Fibroblast of skin of left quadriceps (primary cell): ENCODE measurements at regions not wholly inside any gene's neighbourhood (a gene's known extent, or its start where the extent isn't known, plus 50 kb on each side); places are given as distances from the start of the nearest gene placed in this dataset.
A peak's percentile ranks its signal among the peaks of the same experiment; 100 is the strongest.

ENCODE experiments used
- DNase-seq, 2 experiments: peaks; one replicate each; pipeline ENCODE4 v3.0.0-alpha.2; 2013; ENCODE audit warnings: low read depth in 2 of 2

GRCh38 chr5:174409971-174410370 lies 314.4 kb upstream of the MSX2 start:
- DNase-seq: no peak

DNA sequence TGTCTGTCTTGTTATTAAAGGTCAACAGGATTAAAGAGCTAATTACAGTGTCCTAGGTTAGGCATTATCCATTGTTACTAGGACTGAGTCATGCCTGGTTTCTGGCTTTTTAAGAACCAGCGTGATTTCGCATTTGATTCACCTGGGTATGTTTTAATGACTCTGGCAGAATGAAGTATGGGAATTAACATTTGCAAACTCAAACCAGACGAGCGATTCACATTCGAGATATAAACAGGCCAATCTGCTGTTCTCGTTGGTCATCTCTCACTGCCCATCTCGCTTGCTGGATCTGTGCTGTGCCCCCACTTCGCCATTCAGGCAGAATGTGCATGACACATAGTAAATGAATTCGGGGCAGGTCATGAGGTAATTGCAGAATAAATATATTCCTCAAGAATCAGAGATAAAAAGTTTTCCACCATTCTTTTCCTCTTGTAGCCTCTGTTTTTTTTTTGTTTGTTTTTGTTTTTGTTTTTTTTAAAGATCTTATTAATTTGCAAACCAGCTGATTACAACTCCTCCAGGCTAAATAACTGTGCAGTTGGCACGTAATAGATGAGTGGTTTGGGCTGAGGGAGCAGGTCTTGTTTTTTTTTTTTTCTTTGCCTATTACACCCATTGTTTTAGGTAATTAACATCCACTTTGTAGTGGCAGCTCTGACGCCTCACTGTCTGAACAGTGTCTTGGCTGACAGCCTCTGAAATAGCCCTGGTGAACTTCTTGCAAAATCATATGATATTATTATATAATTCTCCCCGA lies 313.5 kb upstream of the MSX2 start:
- DNase-seq: no peak

- no peak for DNase-seq
These were observed 312.9 kb upstream of the MSX2 start for GRCh38 chr5:174411479-174411819.

- no peak for DNase-seq
These were observed 312.0 kb upstream of the MSX2 start for GRCh38 chr5:174412374-174412773.

- DNase-seq: no peak
These were observed 311.4 kb upstream of the MSX2 start for GRCh38 chr5:174412941-174413340.

DNA sequence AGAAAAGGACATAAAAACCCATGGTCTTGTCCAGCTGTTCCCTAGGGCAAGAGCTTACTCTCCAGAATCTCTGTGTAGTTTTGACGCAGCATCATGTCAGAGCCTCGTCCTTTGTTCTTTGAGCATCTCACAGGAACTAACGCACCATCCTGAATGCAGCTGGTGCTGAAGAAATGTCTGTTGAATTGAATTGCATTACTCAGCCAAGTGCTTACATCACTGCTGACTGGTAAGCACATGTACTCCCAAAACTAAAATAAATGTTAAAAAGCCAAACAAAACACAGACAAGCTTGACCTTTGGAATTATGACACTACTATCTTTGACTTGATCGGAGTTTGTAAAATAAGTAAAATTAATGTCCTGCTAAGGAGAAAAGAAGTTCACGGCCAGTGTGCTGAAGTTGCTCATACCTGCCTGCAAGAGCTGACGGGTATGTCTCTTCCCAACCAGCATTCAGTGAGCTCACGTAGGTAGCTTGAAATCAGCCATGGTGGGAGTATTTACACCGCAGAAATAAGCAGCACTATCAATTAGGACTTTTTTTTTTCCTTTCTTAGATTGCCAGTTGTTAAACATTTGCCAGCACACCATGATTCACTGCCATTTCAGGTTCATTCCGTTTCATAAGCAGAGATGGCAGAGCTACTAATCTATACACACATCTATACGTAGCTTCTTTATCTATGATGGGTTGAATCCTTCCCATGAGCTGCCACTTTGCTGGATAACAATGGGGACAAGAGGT lies 310.6 kb upstream of the MSX2 start:
- DNase-seq: peak in 1 of 2 experiments; percentile 23

DNA sequence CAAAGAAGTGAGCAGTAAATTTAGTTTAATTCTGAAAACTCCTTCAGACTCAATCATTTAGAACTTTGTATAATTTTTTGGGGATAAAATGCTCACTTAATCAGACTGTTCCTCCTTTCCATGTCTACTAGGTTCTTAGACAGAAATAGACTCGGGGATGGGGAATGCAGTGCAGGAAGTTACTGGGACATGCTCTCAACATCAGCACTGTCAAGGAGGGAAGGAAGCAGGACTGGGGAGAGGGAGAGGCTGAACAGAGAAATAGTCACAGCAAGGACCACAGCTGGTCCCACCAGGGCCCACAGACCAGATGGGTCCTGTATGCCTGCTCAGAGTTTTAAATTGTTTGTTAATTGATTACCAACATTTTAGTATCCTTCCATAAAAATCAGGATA lies 310.1 kb upstream of the MSX2 start:
- no peak for DNase-seq

DNA sequence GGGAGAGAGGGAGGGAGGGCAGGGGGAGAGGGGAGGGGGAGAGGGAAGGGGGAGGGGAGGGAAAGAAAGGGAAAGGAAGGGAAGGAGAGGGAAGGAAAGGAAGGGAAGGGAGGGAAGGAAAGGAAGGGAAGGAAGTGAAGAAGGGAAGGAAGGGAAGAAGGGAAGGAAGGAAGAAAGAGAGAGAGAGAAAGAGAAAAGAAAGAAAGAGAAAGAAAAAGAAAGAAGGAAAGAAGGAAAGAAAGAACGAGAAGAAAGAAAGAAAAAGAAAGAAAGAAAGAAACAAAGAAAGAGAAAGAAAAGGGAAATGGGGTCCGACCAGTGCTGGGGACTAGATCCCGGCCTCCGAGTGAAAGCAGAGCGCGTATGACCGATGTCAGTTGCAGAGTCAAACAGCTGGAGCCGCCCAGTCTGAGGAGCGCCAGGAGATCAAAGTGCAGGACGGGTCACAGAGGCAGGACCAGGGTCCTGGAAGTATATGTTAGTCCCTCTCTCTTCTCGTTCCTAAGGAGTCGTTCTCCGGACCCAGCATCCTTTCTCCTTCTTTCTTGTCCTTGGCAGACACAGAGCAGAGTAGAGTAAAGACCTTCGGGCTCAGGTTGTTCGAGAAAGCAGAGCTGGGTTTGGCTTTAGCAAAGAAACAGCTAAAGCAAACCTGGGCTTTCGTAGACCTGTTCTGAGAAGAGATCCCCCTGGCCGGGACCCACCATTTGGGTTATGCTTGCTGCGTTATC lies 305.4 kb upstream of the MSX2 start:
- DNase-seq: no peak

DNA sequence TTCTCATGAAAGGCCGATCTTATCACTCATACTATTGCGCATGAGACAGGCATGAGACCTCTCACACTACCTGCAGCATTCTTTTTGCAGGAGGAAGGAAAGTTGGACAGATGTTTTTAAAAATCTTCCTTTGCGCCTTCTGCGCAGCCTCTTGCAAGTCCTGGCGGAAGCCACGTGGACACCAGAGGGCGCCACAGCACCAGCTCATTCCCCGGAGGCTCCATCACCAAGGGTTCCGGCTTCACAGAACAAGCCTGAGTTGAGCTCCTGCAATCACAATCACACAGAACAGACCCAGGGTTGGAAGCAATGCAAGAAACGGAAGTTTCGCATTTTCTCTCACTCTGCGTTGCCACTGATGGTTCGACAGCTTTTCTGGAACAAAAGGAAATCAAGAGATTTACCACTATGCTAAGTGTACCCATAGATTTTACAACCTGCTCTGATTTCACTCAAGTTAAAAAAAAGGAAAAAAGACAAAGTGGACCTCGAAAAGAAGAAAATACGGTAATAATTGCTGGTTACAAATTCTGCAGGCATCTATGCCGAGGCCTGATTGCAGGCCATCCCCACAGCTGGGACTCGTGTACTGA lies 304.7 kb upstream of the MSX2 start:
- peak; percentile 78 to 79 for DNase-seq

DNA sequence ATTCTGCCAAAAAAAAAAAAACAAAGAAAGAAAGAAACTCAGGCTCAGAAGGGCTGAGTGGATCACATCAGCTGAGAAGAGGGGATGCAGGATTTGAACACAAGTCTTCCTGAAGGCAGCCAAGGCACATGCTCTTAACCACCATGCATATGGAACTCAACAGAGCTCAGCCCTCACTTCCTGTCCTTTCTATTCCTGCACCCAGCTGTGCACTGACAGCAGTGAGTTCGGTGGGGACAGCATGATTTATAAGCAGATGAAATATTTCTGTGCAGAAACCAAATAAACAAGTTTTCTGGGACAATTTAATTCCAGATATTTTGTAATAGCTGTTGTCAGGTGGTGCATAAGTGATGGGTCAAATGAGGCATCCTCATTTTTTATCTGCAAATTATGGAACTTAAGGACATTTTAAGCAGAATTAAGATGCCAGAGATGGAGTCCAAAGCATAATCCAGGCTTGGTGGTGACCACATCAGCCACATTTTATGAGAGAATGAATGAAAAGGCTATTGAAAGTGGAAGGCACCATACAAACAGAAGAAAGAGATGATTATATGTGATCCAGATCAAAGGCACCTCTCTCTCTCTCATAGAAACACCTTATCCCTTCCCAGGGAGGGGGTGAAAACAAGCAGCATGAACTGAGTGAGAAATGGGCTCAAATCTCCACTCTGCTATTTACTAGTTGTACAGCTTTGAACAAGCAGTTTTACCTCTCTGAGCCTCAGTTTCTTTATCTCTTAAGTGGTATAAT lies 303.6 kb upstream of the MSX2 start:
- DNase-seq: no peak

- DNase-seq: no peak
These were observed 303.0 kb upstream of the MSX2 start for GRCh38 chr5:174421408-174421805.

- no peak for DNase-seq
These were observed 300.8 kb upstream of the MSX2 start for GRCh38 chr5:174423558-174423957.

DNA sequence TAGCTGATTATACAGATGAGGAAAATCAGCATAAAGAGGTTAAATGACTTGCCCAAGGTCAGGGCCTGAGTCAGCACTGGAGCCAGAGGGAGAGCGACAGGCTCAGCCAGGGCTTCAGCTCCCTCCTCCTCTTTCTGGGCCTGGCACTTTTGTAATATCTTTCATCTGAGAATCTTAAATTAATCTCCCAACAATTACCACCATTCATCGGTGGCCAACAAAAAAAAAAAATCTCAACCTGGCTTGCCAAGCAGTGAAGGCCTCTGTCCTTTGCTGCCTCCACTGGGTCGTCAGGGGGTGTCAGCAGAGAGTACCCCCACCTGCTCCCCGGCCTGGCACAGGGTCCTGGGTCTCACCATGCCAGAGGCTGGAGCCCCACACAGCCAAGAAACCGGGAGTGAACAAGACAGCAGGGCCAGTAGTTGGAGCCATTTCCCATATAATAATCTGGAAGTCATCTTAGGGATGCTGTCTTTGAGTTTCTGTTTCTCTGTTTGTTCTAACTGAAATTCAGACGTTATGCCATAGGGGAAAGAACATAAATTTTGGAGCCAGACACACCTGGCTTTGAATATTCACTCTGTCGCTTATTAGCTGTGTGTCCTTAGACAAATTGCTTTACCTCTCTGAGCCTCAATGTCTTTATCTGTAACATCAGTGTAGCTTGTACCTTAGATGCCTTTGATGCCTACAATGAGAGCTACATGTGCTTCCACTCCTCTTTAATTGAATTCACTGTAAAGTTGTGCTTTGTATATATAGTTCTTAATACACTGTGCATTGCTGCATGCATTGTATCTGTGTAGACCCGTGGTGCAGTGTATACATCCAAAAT lies 299.9 kb upstream of the MSX2 start:
- DNase-seq: no peak

DNA sequence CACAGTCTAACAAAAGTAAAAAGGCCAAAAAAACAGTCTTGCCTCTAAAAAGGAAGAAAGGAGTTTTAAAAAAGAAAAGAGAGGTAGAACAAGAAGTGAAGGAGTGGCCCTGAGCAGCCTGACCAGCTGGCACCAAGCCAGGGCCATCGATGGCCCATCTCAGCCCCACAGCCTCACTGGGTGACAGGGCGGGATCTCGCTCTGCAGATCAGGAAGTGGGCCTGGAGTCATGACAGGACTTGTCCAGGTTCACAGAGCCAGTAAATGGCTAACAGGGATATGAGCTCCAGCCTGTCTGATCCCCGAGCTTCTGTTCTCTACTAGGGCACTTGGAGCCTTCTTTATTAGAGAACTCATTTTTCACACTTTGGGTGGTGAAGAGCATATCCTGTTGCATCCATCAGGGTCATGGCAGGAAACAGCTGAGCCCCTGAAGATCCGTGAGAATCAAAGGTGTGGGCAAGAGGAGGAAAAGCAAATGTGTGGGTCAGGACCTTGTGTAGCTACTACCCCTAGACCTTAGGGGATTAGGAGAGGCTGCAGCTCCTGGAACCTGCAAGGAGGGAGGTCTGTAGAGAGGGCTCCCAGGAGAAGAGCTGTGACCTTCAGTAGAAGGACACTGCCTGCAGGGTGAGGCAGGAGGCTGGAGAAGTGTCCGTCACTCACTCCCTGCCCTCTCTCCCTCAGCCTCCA lies 299.0 kb upstream of the MSX2 start:
- DNase-seq: no peak

DNA sequence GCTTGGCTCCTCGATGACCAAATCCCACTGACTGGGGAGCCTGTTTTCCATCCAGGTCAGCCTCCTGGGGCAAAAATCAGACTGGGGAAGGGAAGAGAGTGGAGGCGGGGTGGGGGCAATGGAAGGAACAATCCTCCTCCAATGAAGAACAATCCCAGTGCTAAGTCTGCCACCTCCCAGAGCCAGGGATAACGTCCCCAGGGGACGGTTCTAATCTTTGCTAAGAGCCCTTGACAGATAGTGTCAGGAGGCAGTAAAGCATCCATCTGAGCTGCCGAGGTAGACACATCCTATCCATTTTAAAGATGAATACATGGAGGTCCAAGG lies 298.5 kb upstream of the MSX2 start:
- no peak for DNase-seq

DNA sequence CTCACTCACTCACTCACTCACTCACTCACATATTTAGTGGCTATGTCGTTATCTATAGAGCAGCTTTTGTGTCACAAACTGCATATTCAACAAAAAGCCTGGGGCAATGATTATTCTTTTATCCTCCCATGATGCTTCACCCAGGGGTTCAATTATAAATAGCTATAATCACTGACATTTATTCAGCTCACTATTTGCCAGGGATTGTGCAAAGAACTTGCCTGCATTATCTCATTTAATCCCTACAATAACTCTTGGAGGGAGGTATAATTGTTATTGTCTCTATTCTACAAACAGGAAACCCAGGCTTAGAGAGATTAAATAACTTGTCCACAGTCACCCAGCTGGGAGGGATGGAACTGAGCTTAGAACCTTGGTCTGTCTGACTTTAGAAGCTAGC lies 298.0 kb upstream of the MSX2 start:
- no peak for DNase-seq

DNA sequence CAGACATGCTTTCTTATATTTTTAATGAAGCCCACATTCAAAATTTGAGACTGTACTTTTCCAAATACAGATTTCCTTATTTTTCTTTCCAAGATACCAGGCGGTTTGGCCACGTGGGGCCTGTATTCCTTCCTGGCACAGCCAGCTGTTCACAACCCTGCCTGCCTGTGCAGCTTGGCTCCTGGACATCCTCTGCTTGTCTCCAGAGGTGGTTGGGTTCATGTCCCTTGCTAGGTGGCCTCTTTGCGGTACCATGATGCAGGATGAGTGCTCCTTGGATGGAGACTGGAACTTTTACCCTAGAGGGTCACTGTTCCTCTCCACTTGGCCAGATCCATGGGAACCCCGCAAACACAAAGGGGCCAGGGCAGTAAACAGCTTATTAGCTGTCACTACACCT lies 297.5 kb upstream of the MSX2 start:
- no peak for DNase-seq

DNA sequence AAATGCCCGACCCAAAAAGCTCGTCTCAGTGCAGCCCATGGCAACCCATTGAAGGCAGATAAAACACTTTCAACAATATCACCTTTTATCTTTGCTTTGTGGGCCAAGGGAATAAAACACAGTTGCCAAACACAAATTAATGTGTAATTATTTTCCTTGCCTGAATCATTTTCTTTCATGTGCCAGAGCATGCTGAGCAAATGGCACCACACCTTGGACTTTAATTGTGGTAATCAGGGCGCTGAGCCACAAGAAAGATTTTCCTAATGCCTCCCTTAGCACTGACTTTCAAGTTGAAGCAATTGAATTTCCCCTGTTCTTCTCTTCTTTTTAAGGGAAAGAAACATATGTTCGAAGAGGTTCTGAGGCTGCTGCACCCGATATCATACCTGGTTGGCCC lies 297.1 kb upstream of the MSX2 start:
- DNase-seq: no peak

GRCh38 chr5:174428895-174429294 lies 295.5 kb upstream of the MSX2 start:
- no peak for DNase-seq

- DNase-seq: no peak
These were observed 293.4 kb upstream of the MSX2 start for GRCh38 chr5:174430940-174431339.
